ENCODE measurements at regions not wholly inside any gene's neighbourhood (a gene's known extent, or its start where the extent isn't known, plus 50 kb on each side); places are given as distances from the start of the nearest gene placed in this dataset.
"Not testable (repeated sequence)": the region's sequence is repeated elsewhere in the genome, so short reads cannot be mapped to it uniquely, and the experiment has no call there.

DNA sequence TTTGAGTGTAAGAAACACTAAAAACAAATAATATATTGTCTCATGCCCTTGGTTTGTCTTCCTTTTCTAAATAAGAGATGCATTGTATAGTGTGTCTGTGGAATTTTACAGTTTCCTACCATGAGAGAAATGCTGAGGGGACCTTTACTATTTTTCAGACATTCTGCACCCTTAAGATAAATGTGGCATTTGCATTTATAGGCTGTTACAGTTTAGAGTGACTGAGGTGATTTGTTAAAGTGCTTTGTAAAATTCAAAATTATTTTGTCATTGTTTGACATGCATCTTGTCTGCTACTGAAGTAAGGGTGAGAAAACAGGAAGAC, 78.9 kb upstream of the ZSWIM2 start:
- DNase-seq (ENCODE audit: low spot score): no peak

DNA sequence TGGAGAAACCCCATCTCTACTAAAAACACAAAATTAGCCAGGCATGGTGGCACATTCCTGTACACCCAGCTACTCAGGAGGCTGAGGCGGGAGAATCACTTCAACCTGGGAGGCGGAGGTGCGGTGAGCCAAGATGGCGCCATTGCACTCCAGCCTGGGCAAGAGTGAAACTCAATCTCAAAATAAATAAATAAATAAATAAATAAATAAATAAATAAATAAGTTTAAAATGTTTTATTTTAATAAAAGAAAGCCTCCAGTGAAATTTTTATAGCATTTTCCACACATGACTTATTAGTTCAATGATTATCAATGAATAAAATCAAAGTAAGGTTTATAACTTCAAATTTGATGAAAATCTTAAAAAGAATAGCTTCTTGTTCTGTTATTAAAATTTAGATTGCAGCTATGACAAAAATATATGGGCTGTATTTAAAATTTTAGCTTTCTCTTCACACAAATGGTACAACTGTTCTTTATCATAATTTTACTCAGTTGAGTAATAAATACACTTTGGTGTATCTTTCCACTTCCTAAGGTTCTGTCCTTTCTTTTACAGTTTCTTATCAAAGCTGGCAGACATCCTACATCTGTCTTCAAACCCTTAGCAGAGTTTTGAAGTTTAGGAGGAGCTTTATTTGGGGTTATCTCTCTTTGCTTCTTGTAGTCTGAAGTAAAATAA, 78.4 kb upstream of the ZSWIM2 start:
- no peak for DNase-seq (ENCODE audit: low spot score)

DNA sequence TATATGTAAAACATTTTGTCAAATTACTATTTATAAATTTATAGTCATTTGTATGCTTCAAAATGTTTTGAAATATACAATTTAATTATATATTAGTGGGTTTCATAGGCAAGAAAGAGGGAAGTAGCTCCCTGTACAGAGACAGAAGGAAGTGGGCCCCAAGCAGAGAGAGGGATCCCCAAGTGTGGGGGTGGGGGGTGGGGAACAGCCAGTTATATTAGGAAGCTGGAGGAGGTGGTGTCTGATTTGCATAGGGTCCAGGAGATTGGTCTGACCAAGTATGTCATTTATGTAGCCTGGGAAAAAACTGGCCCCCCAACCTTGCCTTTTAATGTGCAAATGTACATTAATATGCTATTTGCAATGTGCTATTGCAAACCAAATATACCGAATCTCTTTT, 76.5 kb upstream of the ZSWIM2 start:
- no peak for DNase-seq (ENCODE audit: low spot score)

DNA sequence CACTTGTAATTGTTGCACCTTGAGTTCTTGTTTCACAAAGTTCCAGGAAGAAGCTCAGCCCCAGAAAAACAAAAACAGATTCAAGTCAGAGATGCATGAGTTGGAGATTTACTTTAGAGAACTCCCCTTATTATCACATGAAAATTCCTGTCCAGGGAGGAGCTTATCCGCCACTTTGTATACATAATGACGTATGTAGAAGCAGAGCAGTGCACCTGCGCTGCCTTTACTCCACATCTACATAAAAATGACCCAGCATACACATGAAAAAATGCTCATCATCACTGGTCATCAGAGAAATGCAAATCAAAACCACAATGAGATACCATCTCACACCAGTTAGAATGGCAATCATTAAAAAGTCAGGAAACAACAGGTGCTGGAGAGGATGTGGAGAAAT, 73.3 kb upstream of the ZSWIM2 start:
- DNase-seq (ENCODE audit: low spot score): not testable (repeated sequence)

DNA sequence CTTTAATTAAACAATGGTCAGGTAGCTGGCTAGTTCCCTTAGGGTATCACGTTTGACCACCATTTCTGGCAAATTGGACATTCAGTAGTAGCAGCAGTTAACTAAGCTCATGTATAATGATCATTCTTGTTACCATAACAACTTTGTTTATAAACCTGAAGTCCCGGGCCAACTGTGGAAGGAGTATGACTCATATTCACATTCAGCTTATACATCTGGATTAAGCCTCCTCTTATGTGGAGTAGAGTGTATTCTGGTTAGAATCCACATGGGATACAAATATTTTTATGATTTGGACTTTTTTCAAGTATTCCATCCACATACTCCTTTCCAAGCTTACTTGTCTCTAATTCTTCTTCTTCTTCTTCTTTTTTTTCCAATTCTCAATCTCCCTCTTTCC, 70.3 kb upstream of the ZSWIM2 start:
- no peak for DNase-seq (ENCODE audit: low spot score)

DNA sequence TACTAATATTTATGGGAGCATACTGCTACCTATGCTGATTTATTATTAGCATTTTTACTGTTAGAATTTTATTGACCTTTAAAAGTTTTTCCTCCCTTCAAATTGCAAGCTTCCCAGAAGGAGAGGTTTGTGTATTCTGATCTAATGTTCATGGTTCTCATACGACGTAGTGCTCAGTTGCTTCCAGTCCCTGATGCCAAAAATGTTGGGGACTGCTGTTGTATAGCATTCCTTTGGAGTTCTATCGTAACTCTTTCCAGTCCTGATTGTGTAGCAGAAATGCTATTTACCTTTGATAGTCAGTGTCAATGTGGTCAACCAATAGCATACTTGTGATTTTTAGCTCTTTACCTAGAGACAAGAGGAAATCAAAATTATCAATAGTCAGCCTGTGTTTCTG, 69.5 kb upstream of the ZSWIM2 start:
- DNase-seq (ENCODE audit: low spot score): no peak

DNA sequence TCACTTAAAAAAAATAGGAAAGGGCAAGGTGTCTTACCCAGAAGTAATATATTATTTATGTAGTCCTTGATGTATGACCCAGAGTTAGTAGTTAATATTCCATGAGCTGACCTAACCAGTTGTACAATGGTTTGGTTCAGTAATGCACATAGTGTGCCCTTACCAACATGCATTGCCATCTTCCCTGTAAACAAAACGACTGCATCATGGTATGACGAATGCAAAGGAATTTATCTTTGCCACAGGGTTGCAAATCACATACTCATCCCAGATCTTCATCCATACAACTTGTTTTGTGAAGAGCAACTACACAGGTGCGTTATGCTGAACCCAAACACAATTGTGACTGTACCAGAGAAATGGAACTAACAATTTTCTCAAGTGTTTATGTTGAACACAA, 68.9 kb upstream of the ZSWIM2 start:
- no peak for DNase-seq (ENCODE audit: low spot score)

DNA sequence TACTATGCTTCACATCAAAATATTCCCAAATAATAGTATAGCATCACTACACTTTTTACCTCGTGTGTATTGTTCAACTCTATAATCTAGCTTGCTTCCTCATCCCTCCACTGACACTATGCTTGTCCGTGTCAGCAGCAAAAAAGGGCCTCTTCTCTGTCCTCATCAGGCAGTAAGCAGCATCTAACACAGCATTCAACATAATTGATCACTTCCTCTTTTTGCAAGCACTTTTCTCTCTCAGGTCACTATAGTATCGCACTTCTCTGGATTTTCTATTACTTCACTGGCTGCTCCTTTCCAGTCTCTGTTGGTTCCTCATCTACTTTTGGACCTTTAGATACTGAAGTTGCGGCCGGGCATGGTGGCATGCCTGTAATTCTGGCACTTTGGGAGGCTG, 64.9 kb upstream of the ZSWIM2 start:
- DNase-seq (ENCODE audit: low spot score): no peak

DNA sequence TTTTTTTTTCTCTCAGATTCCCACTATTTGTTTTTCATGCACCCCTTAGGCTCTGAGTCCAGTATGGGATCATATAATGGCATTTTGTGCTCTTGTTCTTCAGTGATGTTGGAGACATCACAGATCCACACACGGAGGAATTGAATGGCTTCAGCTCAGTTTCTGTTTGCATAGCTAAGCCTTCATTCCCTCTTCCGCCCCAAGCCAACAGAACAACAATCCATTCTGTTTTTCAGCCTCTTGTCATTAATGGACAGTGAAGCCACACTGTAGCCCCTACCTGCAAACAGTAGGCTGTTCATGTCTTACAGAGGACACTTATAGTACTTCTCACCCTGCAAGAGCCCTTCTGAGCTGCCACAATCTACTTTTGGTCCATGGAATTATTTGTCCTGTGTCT, 64.0 kb upstream of the ZSWIM2 start:
- DNase-seq (ENCODE audit: low spot score): no peak

DNA sequence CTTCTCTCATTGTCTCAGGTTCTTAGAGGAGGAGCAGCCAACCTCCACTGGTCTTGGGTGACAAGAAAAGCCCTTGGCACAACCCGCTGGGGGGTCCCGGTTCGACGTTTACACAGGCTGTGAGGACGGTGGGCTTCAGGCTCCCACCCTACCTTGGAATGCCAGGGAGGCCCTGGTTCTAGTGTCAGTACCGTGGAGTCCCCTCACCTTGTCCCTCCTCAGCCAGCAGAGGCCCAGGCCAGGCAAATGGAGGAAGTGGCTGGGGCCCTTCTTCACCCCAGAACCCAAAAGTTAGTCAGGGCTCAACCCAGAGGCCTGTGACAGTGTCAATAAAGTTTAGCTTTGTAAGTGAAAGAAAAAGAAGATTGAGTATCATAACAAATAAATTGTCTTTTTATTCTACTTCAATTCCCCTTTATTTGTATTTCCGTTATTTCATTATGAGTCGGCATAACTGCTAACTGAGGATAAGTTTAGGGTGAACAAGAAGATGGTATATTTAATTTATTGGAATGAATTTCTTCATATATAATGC, 62.6 kb upstream of the ZSWIM2 start:
- DNase-seq (ENCODE audit: low spot score): no peak

DNA sequence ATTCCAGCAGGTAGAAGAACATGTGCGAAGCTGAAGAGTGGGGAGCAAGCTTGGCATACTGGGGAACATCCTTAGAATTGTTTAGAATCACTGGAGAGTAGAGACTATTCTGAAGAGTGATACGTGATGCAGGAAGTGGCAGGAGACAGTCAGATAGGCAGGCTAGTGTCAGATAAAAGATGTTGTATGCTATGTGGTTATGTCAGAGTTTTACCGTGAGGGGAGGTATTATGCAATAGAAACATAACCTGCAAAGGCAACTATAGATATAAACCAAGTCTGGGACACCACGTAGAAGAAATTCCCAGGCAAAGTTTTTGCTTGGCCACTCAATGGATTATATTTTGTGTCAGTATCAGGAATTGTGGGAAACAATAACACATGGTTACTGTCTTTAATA, 62.0 kb upstream of the ZSWIM2 start:
- DNase-seq (ENCODE audit: low spot score): no peak

DNA sequence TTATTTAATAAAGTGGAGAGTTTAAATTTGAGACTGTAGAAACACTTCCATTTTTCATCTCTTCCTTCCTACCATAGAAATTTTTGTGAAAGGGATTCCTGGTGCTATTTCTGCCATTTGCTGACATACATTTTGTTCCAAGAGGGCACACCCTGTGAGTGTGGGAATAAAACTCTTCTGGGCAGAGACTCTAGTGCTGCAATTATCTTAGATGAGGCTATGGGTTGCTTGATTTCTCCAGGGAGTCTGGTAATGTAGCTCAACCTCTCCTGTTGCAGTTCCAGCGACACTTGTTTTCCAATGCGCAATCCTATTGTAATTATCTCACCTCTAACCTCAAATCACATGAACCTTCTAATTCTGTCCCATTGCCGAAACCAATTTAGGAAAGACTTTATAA, 60.1 kb upstream of the ZSWIM2 start:
- no peak for DNase-seq (ENCODE audit: low spot score)

DNA sequence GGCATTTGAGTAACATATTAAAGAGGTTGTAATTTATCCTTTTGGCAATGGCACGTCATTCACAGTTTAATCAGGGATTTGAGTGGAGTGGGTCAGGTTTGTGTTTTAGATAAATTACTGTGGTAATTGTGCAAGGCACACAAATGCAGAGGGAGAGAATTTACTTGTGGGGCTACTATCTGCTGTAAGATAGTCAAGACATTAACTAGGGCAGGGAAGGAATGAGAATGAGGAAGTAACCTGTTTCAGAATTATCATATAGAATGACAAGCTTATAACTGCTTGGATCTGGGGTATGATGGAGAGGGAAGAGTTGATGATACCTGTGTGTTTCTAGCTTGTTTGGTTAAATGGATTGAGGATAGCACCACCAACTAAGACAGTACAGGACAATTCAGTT, 58.9 kb upstream of the ZSWIM2 start:
- DNase-seq (ENCODE audit: low spot score): no peak

DNA sequence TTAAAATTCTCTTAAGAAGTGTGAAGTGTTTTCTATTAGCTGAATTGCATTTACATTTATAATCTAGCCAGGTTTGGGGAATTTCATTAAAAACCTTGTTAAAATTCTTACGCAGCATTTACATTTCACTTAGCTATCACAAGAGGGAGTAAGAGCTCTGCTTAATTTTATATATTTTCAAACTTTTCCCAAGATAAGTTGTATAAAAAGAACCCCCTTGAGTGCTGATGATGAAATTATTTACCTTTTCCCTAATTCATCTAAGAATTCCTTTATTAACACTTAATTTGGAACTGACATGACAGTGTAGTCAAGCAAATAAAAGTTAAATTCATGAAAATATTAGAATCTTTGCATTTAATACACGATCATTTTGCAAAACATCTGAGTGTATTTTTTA, 54.2 kb upstream of the ZSWIM2 start:
- DNase-seq (ENCODE audit: low spot score): no peak
